GM21717 (cell line): ENCODE measurements at regions not wholly inside any gene's neighbourhood (a gene's known extent, or its start where the extent isn't known, plus 50 kb on each side); places are given as distances from the start of the nearest gene placed in this dataset.
"Not testable (repeated sequence)": the region's sequence is repeated elsewhere in the genome, so short reads cannot be mapped to it uniquely, and the experiment has no call there.

ENCODE experiments used
- ATAC-seq: cut with Tn5 transposase; IDR thresholded peaks from one replicate; pipeline ENCODE4 v1.9.1; 2021; ENCODE audit warnings: mild to moderate bottlenecking, moderate library complexity; ENCODE audit not compliant: unreplicated experiment

DNA sequence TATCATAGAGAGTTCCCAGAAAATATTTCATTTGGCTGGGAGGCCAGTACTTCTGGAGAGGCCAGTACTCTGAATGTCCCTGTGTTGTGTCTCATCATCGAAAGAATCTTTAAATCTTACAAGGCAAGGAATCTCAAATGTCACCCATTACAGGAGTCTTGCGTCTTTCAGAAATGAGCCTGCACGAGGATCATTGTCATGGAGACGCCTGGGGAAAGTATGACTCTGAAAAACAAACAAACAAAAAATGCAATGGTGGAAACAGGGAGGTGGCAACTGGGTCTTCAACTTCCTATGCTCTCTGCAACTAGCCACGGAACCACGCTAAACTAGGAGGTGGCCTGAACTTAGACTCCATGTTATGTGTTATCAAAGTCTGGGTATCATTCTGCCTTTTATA, 804.6 kb downstream of the EPHA3 start:
- ATAC-seq = no peak

GRCh38 chr3:89923921-89924610, 816.6 kb downstream of the EPHA3 start:
- no peak for ATAC-seq

DNA sequence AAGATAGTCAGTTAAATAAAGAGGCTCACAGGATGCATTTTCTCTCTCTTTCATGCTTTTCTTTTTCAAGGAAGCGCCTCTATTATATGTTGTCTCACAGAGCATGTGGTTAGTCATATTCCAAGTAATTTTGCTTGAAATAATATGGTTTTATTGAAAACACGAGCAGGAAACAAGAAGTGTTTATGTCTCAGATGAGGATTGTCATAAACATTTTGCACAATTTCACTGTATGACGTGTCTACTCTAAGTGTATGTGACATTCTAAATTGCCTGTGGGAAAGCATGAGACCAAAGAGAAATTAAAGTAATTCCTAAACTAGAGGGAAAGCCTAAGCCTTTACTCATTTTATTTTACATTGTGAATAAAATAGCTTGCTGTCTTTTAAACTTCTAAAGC, 818.6 kb downstream of the EPHA3 start:
- no peak for ATAC-seq

DNA sequence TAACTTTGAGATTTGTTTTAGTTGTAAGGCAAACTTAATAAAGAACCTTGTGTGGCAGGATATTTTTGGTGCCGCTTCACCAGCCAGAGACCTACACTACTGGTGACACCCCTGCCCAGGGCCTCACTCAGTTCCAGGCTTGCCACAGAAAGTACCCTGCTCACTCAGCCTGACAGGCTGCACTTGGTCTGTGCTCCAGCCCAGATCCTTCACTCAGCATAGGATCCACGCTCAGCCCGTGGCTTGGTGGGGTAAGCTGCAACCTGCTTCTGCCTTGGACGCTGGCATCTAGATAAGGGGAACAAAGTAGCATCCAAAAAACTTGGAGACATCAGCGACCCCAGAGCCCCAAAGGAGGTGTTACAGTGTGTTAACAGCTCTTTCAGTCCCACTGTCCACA, 825.5 kb downstream of the EPHA3 start:
- no peak for ATAC-seq

- not testable (repeated sequence) for ATAC-seq
These were observed 837.0 kb downstream of the EPHA3 start for GRCh38 chr3:89944461-89944860.

DNA sequence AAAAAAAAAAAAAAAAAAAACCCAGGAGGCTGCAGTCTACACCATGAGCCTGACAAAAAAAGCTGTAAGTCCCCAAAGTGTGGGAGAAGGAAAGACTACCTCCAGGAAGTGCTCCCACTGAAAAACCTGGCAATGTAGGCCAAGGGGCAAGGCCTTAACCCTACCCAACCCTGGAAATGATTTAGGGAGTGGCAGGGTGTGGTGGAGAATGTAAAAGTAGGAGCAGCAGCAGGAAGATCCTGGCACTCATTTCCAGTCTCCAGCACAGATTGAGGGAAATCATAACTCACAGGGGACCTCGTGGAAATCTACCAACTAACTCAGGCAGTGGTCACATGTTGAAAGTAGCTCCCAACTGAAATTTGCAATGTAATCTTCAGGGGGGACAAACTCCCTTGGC, 839.5 kb downstream of the EPHA3 start:
- ATAC-seq = no peak

DNA sequence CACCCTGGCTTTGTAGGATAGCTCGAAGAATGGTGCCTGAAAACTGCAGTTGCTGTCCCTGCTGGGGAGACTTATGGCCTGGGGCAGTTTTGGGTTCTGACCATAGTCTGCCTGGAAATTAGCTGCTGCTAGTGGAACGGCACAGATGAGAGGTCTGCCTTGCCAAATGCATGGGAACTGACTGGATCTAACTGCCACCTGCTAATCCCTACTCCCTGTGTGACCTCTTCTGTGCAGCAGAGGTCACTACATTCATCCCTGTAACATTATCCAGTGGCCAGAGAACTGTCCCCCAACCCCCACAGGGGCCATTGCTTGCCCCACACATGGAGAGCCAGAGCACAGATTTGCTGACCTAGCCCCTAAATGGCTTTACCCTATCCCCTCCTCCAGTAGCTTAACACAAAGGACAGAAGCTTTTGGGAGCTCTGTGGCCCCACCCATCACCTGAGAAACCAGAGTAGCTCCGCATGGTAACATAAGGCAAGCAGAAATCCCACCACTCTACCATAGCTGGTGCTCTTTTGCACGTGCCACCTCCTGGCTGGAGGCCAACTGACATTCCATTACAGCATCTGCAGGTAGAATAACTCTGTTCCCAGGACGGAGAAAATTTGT, 840.0 kb downstream of the EPHA3 start:
- no peak for ATAC-seq

GRCh38 chr3:89948008-89948407, 840.6 kb downstream of the EPHA3 start:
- ATAC-seq = no peak

DNA sequence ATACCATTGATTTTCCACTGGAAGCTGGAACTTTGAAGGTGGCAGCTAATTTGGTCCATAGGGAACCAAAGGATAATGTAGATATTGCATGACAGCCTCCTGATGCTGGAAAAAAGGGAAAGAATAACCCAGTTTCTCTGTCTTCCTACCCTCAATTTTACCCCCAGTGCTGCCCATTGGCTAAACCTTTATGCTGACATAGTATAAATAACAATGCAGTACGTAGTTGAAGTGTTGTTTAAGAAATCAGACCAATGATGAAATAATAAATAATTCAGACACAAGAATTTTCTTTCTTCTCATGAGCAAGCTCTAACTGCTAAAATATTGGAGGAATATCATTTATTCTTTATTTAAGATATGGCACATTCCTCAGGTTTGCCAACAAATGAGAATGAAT, 843.4 kb downstream of the EPHA3 start:
- no peak for ATAC-seq

DNA sequence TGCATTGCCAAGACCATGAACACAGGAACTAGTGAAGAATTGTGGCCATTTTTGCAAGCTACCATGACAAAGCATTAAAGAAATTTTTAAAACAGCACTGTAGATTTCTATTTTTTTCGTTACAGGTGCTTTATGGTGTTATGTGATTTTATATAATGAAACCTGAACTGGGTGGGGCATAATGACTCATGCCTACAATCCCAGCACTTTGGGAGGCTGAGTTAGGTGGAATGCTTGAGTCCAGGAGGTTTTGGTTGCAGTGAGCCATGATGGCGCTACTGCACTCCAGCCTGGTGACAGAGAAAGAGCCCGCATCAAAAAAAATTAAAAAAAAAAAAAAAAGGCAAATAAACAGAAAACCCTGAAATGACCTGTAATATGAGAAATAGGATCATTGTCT, 846.7 kb downstream of the EPHA3 start:
- ATAC-seq = no peak

GRCh38 chr3:89955156-89955555, 847.7 kb downstream of the EPHA3 start:
- ATAC-seq = no peak

DNA sequence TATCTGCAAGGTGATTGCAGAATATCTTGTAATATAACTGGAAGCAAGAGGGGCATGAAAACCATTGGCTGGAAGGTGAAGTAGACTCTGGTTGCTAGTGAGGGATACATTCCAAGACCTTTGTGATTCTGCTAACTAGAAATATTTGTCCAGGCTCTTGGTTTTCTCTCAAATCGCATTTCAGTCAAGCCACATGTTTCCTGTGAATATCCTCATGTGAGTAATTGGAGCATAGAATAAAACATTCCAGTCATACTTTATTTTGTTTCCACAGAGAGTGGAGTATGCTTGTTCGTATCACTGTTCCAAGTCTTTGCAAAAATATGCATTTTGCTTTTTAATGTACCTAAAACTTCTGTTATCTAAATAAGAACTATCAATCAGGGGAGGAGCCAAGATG, 850.0 kb downstream of the EPHA3 start:
- no peak for ATAC-seq

- not testable (repeated sequence) for ATAC-seq
These were observed 850.7 kb downstream of the EPHA3 start for GRCh38 chr3:89958163-89958562.

GRCh38 chr3:89964347-89964746, 856.9 kb downstream of the EPHA3 start:
- no peak for ATAC-seq

GRCh38 chr3:89966877-89967665, 859.6 kb downstream of the EPHA3 start:
- ATAC-seq = no peak

DNA sequence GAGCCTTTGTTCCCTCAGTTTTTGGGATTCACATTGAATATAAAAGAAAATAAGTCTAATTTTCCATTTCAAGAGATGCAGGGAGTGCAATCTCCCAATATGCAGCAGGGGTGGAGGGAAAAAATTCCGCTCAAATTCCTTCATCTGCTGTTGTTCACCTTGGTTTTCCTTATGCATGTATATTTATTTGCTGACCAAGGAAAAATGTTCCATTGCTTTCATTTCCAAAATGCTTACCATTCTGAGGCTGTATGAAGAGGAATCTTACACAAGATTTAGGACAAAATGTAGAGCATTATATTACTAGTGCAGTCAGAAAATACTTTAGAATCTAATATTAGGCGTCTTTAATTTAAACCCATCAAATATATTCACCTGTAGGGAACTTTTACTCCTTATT, 863.9 kb downstream of the EPHA3 start:
- ATAC-seq = no peak

DNA sequence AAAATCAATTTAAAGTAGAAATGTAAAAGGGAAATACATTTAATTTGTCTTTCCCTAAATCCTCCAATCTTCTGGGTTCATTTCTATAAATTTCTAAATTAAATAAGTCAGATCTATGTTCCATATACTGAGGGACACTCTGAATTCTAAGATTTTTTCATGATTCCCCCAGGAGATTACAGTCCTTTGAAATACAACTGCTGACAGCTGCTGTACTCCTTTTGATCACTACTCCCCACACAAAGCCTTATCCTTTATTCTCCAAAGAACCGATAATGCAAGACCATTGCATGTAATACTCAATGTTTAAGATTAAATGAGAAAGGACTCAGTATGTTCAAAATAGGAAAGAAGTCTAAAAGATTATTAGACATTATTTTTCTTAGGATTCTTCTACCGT, 865.7 kb downstream of the EPHA3 start:
- no peak for ATAC-seq

DNA sequence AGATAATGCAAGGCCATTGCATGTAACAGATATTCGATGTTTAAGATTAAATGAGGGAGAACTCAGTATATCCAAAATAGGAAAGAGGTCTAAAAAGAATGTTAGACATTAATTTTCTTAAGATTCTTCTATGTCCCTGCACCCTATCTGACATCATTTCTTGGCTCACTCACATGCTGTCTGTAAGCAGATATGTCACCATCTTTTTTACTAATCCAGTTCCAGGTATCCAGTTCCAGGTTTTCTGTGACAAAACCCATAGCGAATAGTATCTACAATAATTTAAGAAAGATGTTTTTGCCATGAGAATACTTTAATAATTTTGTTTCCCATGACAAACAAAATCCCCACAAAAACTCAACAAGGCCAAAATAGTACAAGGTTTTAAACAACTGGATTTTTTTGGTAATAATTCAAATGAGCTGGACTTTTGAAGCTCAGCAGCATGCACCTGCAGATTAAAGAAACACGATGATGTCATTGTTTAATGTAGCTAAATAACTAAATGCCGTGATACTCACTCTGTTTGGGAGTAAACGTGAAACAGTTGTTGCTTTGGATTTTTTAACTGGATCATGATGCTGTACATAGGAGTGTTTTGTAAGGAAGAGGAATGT, 867.6 kb downstream of the EPHA3 start:
- ATAC-seq = no peak

GRCh38 chr3:89983449-89983848, 876.0 kb downstream of the EPHA3 start:
- no peak for ATAC-seq

- ATAC-seq = no peak
These were observed 897.9 kb downstream of the EPHA3 start for GRCh38 chr3:90005281-90005847.

DNA sequence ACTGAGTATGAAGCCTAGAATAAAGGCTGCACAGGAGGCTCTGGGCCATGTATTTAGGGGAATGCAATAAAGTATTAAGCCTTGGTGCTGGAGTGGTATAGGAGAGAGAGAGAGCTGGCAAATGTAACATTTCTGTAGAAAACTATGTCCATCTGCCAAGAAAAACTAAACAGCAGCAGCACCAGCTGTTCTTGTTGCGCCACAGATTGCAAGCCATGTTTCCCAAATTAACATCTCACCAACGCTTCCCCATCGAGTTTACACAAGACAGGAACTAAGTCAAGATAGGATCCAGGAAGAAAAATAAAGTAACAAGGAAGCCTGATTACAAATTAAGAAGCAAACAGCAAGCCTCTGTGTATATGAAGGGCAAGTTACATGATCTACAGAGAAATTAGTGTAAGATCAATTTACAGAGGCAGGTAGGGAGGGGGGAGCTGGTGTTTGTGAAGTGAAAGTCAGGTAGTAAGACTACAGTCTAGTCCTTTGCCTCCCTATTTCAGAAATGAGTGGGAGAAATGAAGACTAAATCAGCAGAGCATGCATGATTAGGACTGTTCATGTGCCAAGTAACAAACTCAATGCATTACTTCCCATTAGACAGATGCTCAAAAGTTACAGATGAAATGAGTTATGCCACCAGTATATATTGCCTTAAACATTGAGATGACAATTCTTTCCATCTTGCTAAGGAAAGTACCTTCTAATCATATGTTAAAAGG, 900.5 kb downstream of the EPHA3 start:
- no peak for ATAC-seq
